ENCODE measurements at regions not wholly inside any gene's neighbourhood (a gene's known extent, or its start where the extent isn't known, plus 50 kb on each side); places are given as distances from the start of the nearest gene placed in this dataset.

GRCh38 chr11:115724666-115725065 is 220.5 kb upstream of the CADM1 start:
- Histone ChIP-seq H3K27me3 (replicated peaks; ENCODE audit: insufficient read depth) (no peaks in the 10 kb centered on the region), H3K36me3 (no peaks in the 10 kb centered on the region), H3K4me1 (replicated peaks) (no peaks in the 10 kb centered on the region), H3K4me3 (no peak overlapping the region), H3K27ac (no peak overlapping the region), H3K9me3 (no peaks in the 10 kb centered on the region)
- TF ChIP-seq POLR2AphosphoS5 (IDR thresholded peaks at IDR 0.05) (no peak), POLR2A (IDR thresholded peaks at IDR 0.05) (no peak), CTCF (IDR thresholded peaks at IDR 0.05) (no peak)
- WGBS = 39% methylated on average over 2 of the region's 2 CpGs
- no peak for DNase-seq (ENCODE audit: low spot score)
- intact Hi-C loops (cut with DNase I) = no loop called here

GRCh38 chr11:115722711-115723110 is 218.5 kb upstream of the CADM1 start:
- Histone ChIP-seq H3K4me1 (replicated peaks) (no peaks in the 10 kb centered on the region), H3K27me3 (replicated peaks; ENCODE audit: insufficient read depth) (no peaks in the 10 kb centered on the region), H3K36me3 (no peaks in the 10 kb centered on the region), H3K4me3 (no peak overlapping the region), H3K27ac (no peak overlapping the region), H3K9me3 (no peaks in the 10 kb centered on the region)
- intact Hi-C loops (cut with DNase I) = no loop called here
- DNase-seq (ENCODE audit: low spot score) = no peak
- TF ChIP-seq POLR2A (IDR thresholded peaks at IDR 0.05) (no peak), CTCF (IDR thresholded peaks at IDR 0.05) (no peak), POLR2AphosphoS5 (IDR thresholded peaks at IDR 0.05) (no peak)
- 96% methylated on average over 4 of the region's 4 CpGs for WGBS

DNA sequence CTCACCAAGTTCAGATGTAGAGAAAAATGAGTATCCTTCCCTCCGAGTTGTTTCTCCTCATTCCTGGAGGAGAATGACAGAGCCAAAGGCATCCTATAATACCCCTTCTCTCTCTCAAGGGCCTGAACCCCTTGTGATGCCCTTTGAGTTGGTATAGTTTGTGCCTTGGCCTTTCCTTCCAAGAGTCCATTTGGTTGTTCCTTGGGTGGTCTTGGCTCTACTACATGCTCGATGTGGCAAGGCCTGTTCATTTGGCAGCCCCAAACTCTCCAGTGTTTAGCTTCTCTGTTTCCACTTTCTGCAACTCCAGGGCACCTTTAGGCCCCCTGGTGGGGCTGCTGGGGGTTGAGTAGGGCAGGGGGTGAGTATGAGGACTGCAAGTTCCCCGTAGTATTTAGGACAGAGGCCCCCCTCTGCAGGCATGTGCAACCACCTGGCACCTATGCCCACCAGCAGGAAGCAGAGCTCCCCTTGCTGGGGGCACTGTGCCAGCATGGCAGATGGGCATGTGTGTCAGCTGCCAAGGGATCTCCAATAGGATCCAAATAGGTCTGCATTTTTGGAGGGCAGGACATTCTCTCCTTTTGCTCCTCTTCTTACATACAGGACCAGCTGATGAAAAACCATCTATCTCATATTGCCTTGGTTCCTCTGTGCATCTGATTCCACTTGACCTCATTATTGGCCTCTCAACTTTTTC is 217.2 kb upstream of the CADM1 start:
- no peak overlapping the region for H3K4me3 ChIP-seq
- no peak overlapping the region for H3K27ac ChIP-seq
- H3K27me3 ChIP-seq (replicated peaks; ENCODE audit: insufficient read depth) = no peaks in the 10 kb centered on the region
- no peak for DNase-seq (ENCODE audit: low spot score)
- WGBS = 78% methylated on average over 3 of the region's 3 CpGs
- intact Hi-C loops (cut with DNase I) = no loop called here
- H3K36me3 ChIP-seq = no peaks in the 10 kb centered on the region
- H3K4me1 ChIP-seq (replicated peaks) = no peaks in the 10 kb centered on the region
- H3K9me3 ChIP-seq = no peaks in the 10 kb centered on the region
- no peak for TF ChIP-seq CTCF (IDR thresholded peaks at IDR 0.05)
- TF ChIP-seq POLR2A (IDR thresholded peaks at IDR 0.05) = no peak
- TF ChIP-seq POLR2AphosphoS5 (IDR thresholded peaks at IDR 0.05) = no peak

DNA sequence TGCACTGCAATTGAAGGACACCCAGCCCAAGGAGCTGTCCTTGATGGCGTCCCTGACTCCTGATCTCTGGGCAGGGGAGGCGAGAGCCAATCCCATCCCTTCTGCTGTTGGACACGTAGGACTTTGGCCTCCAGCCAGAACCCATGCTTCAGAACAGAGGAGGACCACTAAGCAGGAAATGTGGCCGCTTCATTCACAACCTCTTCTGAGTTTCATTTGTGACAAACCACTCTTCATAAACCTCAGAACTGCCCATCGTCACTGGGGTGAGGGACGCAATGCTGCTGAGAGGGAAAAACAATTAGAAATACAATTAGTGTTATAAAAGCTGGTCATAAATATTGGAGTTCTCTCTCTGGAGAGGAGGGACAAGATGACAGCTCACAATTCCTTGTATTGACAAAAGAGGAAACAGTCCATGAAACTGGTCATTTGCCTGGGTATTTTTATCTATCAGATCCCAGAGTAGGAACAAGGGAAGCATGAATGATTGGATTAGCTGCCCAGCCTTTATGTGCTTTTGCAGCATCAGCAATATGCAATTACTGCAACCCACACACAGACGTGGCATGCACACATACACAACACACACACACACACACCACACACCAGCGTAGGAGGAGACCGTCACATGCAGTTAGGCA is 216.5 kb upstream of the CADM1 start:
- WGBS = 74% methylated on average over 9 of the region's 9 CpGs
- no peak for DNase-seq (ENCODE audit: low spot score)
- Histone ChIP-seq H3K36me3 (no peaks in the 10 kb centered on the region), H3K27me3 (replicated peaks; ENCODE audit: insufficient read depth) (no peaks in the 10 kb centered on the region), H3K9me3 (no peaks in the 10 kb centered on the region), H3K4me1 (replicated peaks) (no peaks in the 10 kb centered on the region), H3K4me3 (no peak overlapping the region), H3K27ac (no peak overlapping the region)
- intact Hi-C loops (cut with DNase I) = no loop called here
- TF ChIP-seq POLR2AphosphoS5 (IDR thresholded peaks at IDR 0.05) (no peak), CTCF (IDR thresholded peaks at IDR 0.05) (no peak), POLR2A (IDR thresholded peaks at IDR 0.05) (no peak)

GRCh38 chr11:115718945-115719344 is 214.7 kb upstream of the CADM1 start:
- H3K4me1 ChIP-seq (replicated peaks) = no peaks in the 10 kb centered on the region
- no peaks in the 10 kb centered on the region for H3K36me3 ChIP-seq
- no peaks in the 10 kb centered on the region for H3K9me3 ChIP-seq
- H3K27ac ChIP-seq = no peak overlapping the region
- intact Hi-C loops (cut with DNase I) = no loop called here
- no peak overlapping the region for H3K4me3 ChIP-seq
- no peak for TF ChIP-seq POLR2AphosphoS5 (IDR thresholded peaks at IDR 0.05)
- TF ChIP-seq CTCF (IDR thresholded peaks at IDR 0.05) = no peak
- no peak for TF ChIP-seq POLR2A (IDR thresholded peaks at IDR 0.05)
- no peaks in the 10 kb centered on the region for H3K27me3 ChIP-seq (replicated peaks; ENCODE audit: insufficient read depth)
- DNase-seq (ENCODE audit: low spot score) = no peak
- 94% methylated on average over 3 of the region's 3 CpGs for WGBS

Measured in prostate gland (tissue), 2 donors.